ENCODE measurements at regions not wholly inside any gene's neighbourhood (a gene's known extent, or its start where the extent isn't known, plus 50 kb on each side); places are given as distances from the start of the nearest gene placed in this dataset.

- no peak for TF ChIP-seq CTCF (conservative IDR thresholded peaks at IDR 0.05; ENCODE audit: low read depth, low read length)
- no peak for TF ChIP-seq EZH2 (IDR thresholded peaks at IDR 0.05; ENCODE audit: low read length, unreplicated experiment)
- TF ChIP-seq EZH2phosphoT487 (IDR thresholded peaks at IDR 0.05; ENCODE audit: borderline replicate concordance, low read length) = no peak
- Histone ChIP-seq H3K27ac (ENCODE audit: low read length) (no peak overlapping the region), H3F3A (ENCODE audit: low read length, unreplicated experiment) (no peaks in the 10 kb centered on the region), H3K27me3 (ENCODE audit: low read length) (0 out of 2 replicates have a peak, but pooled peaks cover 20% of the 10 kb centered on the region), H3K4me3 (ENCODE audit: low read length) (no peak overlapping the region), H3K36me3 (ENCODE audit: low read depth, low read length) (no peaks in the 10 kb centered on the region), H2AFZ (ENCODE audit: low read length) (no peak overlapping the region), H3K9me2 (replicated peaks; ENCODE audit: low read length) (no peaks in the 10 kb centered on the region), H3K4me2 (ENCODE audit: low read length) (no peak overlapping the region), H3K79me2 (ENCODE audit: low read length) (no peaks in the 10 kb centered on the region), H4K20me1 (ENCODE audit: low read length) (no peaks in the 10 kb centered on the region), H3K9me3 (ENCODE audit: low read length) (no peaks in the 10 kb centered on the region), H3K4me1 (ENCODE audit: insufficient read depth, low read length) (no peaks in the 10 kb centered on the region), H3K9ac (ENCODE audit: low read length) (no peak overlapping the region)
- CTCF ChIA-PET = no interaction called here
- POLR2A ChIA-PET (ENCODE audit: unreplicated experiment) = no interaction called here
- intact Hi-C loops (cut with micrococcal nuclease) = no loop called here
- DNase-seq (no peak), ATAC-seq (no peak)
- no TSS peak for BruUV-seq (replicated peaks)
Observed at GRCh38 chr4:153852501-153852900, 63.6 kb upstream of the SFRP2 start.

- Histone ChIP-seq H3K27me3 (ENCODE audit: low read length) (0 out of 2 replicates have a peak, but pooled peaks cover 20% of the 10 kb centered on the region), H3K27ac (ENCODE audit: low read length) (no peak overlapping the region), H3K79me2 (ENCODE audit: low read length) (no peaks in the 10 kb centered on the region), H3K36me3 (ENCODE audit: low read depth, low read length) (no peaks in the 10 kb centered on the region), H3K9me2 (replicated peaks; ENCODE audit: low read length) (no peaks in the 10 kb centered on the region), H3F3A (ENCODE audit: low read length, unreplicated experiment) (no peaks in the 10 kb centered on the region), H3K4me1 (ENCODE audit: insufficient read depth, low read length) (no peaks in the 10 kb centered on the region), H3K9me3 (ENCODE audit: low read length) (no peaks in the 10 kb centered on the region), H2AFZ (ENCODE audit: low read length) (no peak overlapping the region), H4K20me1 (ENCODE audit: low read length) (no peaks in the 10 kb centered on the region), H3K4me3 (ENCODE audit: low read length) (no peak overlapping the region), H3K9ac (ENCODE audit: low read length) (no peak overlapping the region), H3K4me2 (ENCODE audit: low read length) (no peak overlapping the region)
- no peak for TF ChIP-seq EZH2phosphoT487 (IDR thresholded peaks at IDR 0.05; ENCODE audit: borderline replicate concordance, low read length)
- BruUV-seq (replicated peaks) = no TSS peak
- no peak for DNase-seq
- intact Hi-C loops (cut with micrococcal nuclease) = no loop called here
- no peak for ATAC-seq
- POLR2A ChIA-PET (ENCODE audit: unreplicated experiment) = no interaction called here
- CTCF ChIA-PET = no interaction called here
Observed at GRCh38 chr4:153850533-153851280, 61.8 kb upstream of the SFRP2 start.

DNA sequence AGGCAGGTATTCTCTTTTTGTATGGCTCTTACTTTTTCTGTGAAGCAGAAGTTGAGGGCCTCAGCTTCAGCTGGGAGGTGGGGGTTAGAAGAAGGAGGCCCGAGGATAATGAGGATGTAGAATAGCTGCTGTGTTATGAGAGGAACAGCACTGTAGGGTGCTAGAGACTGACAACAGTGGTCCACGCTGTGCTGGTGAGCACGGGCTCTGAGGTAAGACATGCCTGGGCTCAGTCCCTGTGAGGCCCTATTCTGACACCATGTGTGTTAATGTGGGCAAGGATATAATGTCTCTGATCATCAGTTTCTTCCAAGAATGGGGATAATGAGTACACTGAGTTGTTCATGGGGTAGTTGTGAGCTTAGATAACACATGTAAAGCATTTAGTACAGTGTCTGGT lies 55.3 kb upstream of the SFRP2 start:
- no TSS peak for BruUV-seq (replicated peaks)

More for the DNA sequence above, 55.3 kb upstream of the SFRP2 start:
- H3K27ac ChIP-seq (ENCODE audit: low read length) = no peak overlapping the region
- no peaks in the 10 kb centered on the region for H3K9me3 ChIP-seq (ENCODE audit: low read length)
- H3K9me2 ChIP-seq (replicated peaks; ENCODE audit: low read length) = no peaks in the 10 kb centered on the region
- peaks cover 11% of the 10 kb centered on the region for H3K27me3 ChIP-seq (ENCODE audit: low read length)
- ChIA-PET POLR2A (ENCODE audit: unreplicated experiment) (no interaction called here), CTCF (no interaction called here)
- no peak for DNase-seq
- H3K79me2 ChIP-seq (ENCODE audit: low read length) = no peaks in the 10 kb centered on the region
- H3K4me2 ChIP-seq (ENCODE audit: low read length) = no peak overlapping the region
- no peaks in the 10 kb centered on the region for H3K36me3 ChIP-seq (ENCODE audit: low read depth, low read length)
- no peaks in the 10 kb centered on the region for H3K4me1 ChIP-seq (ENCODE audit: insufficient read depth, low read length)
- H3K9ac ChIP-seq (ENCODE audit: low read length) = no peak overlapping the region
- H3K4me3 ChIP-seq (ENCODE audit: low read length) = no peak overlapping the region
- no peaks in the 10 kb centered on the region for H4K20me1 ChIP-seq (ENCODE audit: low read length)
- intact Hi-C loops (cut with micrococcal nuclease) = no loop called here
- no peak for TF ChIP-seq CTCF (conservative IDR thresholded peaks at IDR 0.05; ENCODE audit: low read depth, low read length)
- no peak for TF ChIP-seq EZH2 (IDR thresholded peaks at IDR 0.05; ENCODE audit: low read length, unreplicated experiment)
- no peak for TF ChIP-seq EZH2phosphoT487 (IDR thresholded peaks at IDR 0.05; ENCODE audit: borderline replicate concordance, low read length)
- H3F3A ChIP-seq (ENCODE audit: low read length, unreplicated experiment) = no peaks in the 10 kb centered on the region
- ATAC-seq = no peak
- no peak overlapping the region for H2AFZ ChIP-seq (ENCODE audit: low read length)
